Keratinocyte (primary cell): ENCODE measurements at regions not wholly inside any gene's neighbourhood (a gene's known extent, or its start where the extent isn't known, plus 50 kb on each side); places are given as distances from the start of the nearest gene placed in this dataset.

ENCODE experiments used
- CTCF ChIP-seq, 3 experiments: IDR thresholded peaks in 1 of 3; conservative IDR thresholded peaks in 1 of 3; optimal IDR thresholded peaks in 1 of 3; 2 replicates in 2 of 3; 3 replicates in 1 of 3; pipeline versions ENCODE3 to v1.5.1; 2011; ENCODE audit warnings: low read length in 3 of 3, mild to moderate bottlenecking in 3 of 3, moderate library complexity in 2 of 3, control low read depth in 1 of 3, inconsistent platforms in 1 of 3; ENCODE audit not compliant: insufficient read depth in 2 of 3; ENCODE audit errors: extremely low read depth in 1 of 3
- EZH2 ChIP-seq: IDR thresholded peaks from one replicate; pipeline ENCODE4 v1.6.1; 2012; ENCODE audit warnings: inconsistent platforms, mild to moderate bottlenecking, low read length, moderate library complexity

DNA sequence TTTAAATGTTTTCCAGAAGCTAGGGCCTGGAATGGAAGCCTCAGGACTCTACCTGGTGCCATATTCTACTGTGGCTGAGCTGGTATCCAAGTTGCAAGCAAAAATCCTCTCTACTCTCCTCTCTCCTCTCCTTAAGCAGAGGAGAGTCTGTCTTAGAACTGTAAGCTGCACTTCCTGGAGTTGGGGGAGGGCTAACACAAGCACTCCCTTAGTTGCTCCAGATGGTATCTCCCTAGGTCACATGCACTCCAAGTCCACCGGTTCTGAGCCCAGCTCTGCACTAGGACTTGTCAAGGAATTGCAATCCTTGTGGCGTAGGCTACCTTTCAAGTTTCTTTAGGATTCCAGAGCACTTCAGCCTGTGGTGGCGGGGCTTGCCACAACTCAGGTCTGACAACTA is 513.9 kb upstream of the RGMB start:
- TF ChIP-seq CTCF (optimal IDR thresholded peaks at IDR 0.05 in 1 of 3, IDR thresholded peaks at IDR 0.05 in 1 of 3, conservative IDR thresholded peaks at IDR 0.05 in 1 of 3; ENCODE audit: extremely low read depth in 1 of 3, insufficient read depth in 2 of 3, low read length in 3 of 3) (no peak), EZH2 (no peak)
